ENCODE measurements at regions not wholly inside any gene's neighbourhood (a gene's known extent, or its start where the extent isn't known, plus 50 kb on each side); places are given as distances from the start of the nearest gene placed in this dataset.

GRCh38 chr5:101877451-101877850 is 418.6 kb downstream of the SLCO4C1 start:
- TF ChIP-seq POLR2A (IDR thresholded peaks at IDR 0.05; ENCODE audit: low read depth, low read length) (no peak), SPI1 (IDR thresholded peaks at IDR 0.05; ENCODE audit: low read depth, low read length) (no peak), POLR2AphosphoS5 (IDR thresholded peaks at IDR 0.05; ENCODE audit: low read depth, low read length) (no peak), TAF1 (IDR thresholded peaks at IDR 0.05; ENCODE audit: low read depth, low read length) (no peak)
